ENCODE measurements at regions not wholly inside any gene's neighbourhood (a gene's known extent, or its start where the extent isn't known, plus 50 kb on each side); places are given as distances from the start of the nearest gene placed in this dataset.

GRCh38 chr7:110148054-110148453 lies 942.9 kb upstream of the LRRN3 start:
- DNase-seq (ENCODE audit: low spot score): no peak

GRCh38 chr7:110153222-110153621 lies 937.7 kb upstream of the LRRN3 start:
- DNase-seq (ENCODE audit: low spot score): no peak

- no peak for DNase-seq (ENCODE audit: low spot score)
These were observed 934.4 kb upstream of the LRRN3 start for GRCh38 chr7:110156511-110156910.

DNA sequence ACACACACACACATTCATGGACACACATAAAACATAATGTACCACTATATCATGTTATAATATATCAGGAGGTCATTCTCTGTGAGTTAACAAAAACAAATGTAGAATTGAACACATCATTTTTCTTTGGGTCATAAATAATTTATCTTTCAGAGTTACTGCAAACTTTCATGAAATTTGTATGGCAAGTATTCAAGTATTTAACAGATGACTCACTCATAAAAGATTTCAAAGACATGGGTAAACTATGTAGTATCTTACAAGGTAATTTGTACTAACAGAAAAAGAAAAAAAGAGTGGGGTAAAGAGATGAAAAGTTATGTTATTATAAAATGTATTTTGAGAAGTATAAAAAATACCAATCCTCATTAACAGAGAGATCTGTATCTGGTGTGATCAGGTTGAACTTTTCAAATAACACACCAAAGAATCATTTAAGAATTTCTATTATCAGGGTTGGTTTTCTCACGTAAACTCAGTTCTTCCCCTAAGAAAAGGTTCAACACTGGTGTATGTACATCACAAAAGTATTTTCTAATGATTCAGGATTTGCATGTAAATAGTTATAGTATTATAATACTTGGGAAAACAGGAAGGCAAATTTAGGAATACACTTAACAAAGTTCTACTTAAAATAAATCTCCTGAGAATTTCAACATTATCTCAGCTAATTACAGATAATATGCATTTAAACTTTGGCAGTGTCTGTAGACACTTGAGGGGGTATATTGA lies 933.1 kb upstream of the LRRN3 start:
- no peak for DNase-seq (ENCODE audit: low spot score)

DNA sequence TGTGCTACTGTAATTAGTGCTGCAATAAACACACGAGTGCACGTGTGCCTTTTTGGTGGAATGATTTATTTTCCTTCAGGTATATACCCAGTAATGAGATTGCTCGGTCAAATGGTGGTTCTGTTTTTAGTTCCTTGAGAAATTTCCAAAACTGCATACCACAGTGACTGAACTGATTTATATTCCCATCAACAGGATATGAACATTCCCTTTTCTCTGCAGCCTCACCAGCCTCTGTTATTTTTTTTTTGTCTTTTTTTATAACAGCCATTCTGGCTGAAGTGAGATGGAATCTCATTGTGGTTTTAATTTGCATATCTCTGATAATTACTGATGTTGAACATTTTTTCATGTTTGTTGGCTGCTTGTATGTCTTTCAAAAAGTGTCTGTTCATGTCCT lies 922.9 kb upstream of the LRRN3 start:
- DNase-seq (ENCODE audit: low spot score): no peak

DNA sequence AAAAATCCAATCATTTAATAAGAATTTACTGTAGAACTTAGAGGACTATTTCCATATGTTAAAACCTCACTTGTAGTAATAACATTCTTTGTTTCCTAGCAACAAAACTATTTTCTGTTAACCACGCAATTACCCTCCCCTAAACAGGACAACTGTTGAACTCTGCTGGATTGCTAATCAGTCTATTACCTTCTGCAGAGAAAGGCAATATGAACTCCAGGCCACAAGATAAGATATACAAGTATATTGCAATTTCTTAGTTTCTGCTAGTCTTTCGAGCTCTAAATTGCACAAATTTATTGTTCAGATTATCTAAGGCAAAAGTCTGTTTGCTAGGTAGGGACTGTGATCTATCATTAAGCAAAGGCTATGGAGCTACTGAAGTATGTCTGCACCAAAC lies 920.1 kb upstream of the LRRN3 start:
- no peak for DNase-seq (ENCODE audit: low spot score)

DNA sequence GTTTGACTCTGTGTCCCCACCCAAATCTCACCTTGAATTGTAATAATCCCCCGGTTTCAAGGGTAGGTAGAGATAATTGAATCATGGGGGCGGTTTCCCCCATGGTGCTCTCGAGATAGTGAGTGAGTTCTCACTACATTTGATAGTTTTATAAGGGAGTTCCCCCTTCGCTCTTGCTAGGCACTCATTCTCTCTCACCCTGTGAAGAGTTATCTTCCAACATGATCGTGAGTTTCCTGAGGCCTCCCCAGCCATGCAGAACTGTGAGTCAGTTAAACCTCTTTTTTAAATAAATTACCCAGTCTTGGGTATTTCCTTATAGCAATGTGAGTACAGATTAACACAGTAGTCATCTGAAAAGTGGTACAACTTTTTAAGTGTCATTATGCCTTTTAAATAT lies 913.5 kb upstream of the LRRN3 start:
- no peak for DNase-seq (ENCODE audit: low spot score)

DNA sequence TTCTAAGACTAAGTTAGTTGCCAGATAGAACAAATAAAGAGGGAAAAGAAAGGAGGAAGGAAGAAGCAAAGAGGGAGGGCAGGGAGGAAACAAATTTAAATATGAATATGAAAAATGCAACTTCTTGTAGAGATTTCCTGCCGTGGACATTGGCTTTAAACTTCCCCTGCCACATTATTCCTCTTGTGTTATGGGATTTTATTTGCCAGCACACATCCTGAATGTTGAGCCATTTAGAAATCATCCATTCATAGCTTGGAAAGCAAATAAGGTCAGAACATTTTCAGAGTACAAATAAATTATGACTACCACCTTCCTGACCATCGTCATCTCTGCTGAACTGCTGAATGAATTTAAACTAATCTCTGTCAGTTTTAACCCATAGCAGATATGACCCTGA lies 911.9 kb upstream of the LRRN3 start:
- DNase-seq (ENCODE audit: low spot score): no peak

DNA sequence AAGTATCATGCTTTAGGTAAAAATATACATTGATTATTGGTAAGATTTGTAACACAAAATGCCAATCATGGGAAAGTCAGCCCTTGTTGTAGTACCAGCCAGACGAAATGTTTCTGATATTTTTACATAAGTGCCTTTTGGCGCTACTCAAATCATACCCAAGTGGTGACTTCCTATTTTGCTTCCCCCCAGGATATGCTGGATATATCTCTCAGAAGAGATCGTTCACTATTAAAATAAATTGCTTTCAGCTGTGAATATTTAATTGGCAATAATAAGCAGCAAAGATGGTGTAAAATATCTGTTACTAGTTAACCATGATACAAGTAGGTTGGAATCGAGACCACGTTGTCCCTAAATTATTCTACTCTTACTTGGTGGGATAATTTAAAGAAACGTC lies 909.2 kb upstream of the LRRN3 start:
- DNase-seq (ENCODE audit: low spot score): no peak

- no peak for DNase-seq (ENCODE audit: low spot score)
These were observed 904.6 kb upstream of the LRRN3 start for GRCh38 chr7:110186334-110186733.

DNA sequence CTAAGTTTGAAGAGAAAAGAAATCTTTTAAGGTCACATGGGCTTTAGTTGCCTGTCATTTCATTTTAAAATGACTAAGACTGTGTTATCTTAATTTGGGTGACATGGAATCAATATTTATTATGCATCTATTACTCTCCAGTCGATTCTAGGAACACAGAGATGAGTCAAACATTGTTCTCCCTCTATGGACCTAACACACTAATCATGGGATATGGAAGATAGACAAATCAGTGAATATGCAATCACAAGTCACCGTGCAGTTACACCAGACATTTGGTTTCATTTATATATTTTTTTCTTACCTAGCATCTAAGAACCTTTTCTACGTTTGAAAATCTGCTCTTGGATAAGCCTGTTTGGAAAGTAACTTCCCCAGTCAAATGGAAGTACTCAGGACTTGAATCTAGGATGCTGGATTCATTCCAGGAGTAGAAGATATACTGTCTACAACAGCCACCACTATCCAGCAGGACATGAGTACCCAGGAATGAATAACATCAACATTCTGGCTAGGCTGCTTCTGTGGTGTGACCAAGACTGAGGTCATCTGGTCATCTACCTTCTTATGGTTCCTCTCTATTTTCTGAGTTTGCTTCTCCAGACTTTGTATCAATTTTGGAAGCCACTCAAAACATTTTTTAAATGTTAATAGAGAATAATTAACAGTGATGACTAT lies 902.9 kb upstream of the LRRN3 start:
- no peak for DNase-seq (ENCODE audit: low spot score)

DNA sequence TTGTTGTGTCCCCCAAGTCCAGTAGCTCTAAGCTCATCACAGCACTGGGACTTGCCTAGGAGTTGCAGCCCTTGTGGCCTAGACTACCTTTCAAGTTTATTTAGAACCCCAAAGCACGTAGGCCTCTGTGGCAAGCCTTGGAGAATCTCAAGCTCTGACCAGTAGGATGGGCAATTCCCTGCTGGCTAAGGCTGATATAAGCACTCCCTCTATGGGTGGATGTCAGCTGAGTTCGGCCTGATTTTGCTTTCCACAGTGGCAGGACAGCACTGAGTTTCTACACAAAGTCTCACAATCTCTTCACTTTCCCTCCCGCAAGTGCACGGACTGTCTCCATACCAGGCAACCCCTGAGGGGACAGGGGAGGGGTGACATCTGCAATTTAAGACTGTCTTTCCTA lies 886.4 kb upstream of the LRRN3 start:
- DNase-seq (ENCODE audit: low spot score): peak; percentile 13

- DNase-seq (ENCODE audit: low spot score): no peak
These were observed 885.0 kb upstream of the LRRN3 start for GRCh38 chr7:110205899-110206298.

- no peak for DNase-seq (ENCODE audit: low spot score)
These were observed 881.0 kb upstream of the LRRN3 start for GRCh38 chr7:110209884-110210283.

- no peak for DNase-seq (ENCODE audit: low spot score)
These were observed 879.9 kb upstream of the LRRN3 start for GRCh38 chr7:110210941-110211608.

GRCh38 chr7:110224643-110225042 lies 866.3 kb upstream of the LRRN3 start:
- DNase-seq (ENCODE audit: low spot score): no peak

DNA sequence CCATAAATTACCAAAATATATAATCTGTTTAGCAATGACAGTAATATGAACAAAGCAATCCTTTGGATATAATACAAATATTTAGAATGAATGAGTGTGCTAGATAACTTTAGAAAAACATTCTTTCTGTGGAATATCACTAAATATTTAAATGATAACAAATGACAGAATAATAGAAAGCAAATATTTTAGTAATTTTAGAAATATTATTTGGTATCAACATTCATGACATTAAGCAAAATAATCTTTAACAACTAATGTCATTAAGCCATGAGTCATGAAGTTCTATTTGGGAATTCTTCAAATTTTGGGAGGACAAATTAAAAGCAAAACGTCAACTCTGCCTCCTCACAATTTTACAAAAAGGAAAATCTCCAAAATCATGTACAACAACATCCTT lies 844.8 kb upstream of the LRRN3 start:
- no peak for DNase-seq (ENCODE audit: low spot score)

- DNase-seq (ENCODE audit: low spot score): no peak
These were observed 837.8 kb upstream of the LRRN3 start for GRCh38 chr7:110253093-110253492.

DNA sequence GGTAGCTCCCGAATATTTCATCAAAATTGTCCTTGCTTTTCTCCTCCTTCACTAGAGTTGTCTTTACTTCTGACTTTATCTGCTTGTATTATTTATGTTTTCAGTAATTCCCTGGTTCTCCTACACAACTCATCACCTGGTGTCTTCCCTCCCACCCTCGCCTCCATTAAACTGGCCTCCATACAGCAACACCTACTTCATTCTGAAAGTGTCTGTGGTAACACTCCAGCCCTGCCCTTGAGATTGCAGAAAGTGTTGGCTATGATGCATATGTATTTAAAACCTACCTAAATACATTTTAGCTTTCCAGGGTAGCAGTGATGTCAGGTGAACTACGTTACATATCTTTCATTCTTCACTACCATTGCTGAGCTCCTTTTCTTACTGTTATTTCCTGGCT lies 833.3 kb upstream of the LRRN3 start:
- no peak for DNase-seq (ENCODE audit: low spot score)

DNA sequence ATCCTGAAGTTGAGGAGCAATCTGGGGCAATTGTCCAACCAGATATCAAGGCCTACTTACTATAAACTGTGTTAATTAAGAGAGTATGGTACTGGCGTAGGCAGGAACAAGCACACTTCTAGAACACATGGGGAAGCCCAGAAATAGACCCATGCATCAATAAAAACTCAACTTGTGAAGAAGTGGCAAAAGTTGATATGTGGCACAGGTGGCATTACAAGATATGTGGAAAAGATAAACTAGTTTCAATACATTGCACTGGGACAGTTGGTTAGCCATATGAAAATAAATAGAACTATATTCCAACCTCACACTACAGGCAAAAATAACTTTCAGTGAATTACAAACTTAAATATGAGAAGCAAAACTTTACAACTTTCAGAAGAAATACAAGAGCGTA lies 828.7 kb upstream of the LRRN3 start:
- DNase-seq (ENCODE audit: low spot score): no peak

GRCh38 chr7:110264288-110264687 lies 826.6 kb upstream of the LRRN3 start:
- DNase-seq (ENCODE audit: low spot score): no peak

DNA sequence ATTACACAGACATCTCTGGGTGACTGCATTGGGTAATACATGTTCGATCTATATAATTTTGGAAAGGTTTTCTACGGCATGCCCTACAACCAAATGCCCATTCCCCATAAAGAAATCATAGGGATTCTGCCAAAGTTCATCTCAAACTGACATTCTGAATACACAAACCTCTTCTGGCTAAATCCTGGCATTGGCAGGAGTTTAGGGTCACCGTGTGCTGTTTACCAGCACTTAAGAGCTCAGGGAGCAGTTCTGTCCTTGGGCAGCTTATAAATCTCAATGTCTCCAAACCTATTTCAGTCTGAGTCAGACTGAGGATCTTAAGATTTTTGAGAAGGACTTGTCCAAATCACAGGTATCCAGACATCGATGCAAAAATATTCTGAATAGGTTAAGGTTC lies 809.6 kb upstream of the LRRN3 start:
- DNase-seq (ENCODE audit: low spot score): no peak

GRCh38 chr7:110283056-110283455 lies 807.9 kb upstream of the LRRN3 start:
- DNase-seq (ENCODE audit: low spot score): no peak

Data from HuH-7.5 (cell line).